ENCODE measurements at regions not wholly inside any gene's neighbourhood (a gene's known extent, or its start where the extent isn't known, plus 50 kb on each side); places are given as distances from the start of the nearest gene placed in this dataset.

DNA sequence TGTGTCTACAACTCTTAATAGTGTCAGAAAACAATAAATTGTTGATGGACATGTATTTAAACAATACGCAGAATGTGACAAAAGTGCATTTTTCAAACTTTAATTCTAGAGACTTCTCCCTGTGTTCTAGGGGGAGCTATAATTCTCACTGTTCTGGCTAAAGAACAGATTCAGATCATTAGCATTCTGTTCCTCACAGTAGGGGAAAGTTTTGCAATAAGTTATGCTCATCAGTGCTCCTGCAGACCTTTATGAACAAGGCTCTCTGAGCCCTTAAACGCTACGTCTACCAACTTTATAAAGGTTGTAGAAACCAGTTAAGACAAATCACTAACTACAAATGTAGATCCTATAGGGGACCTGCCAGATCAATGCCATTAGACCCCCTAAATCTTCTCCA, 444.2 kb downstream of the SQOR start:
- intact Hi-C loops (cut with micrococcal nuclease), result no loop called here
- Histone ChIP-seq H3K9ac (ENCODE audit: low read length) (no peak overlapping the region), H3K9me2 (ENCODE audit: insufficient read depth) (no peaks in the 10 kb centered on the region), H3K27ac (ENCODE audit: low read depth, low read length) (no peak overlapping the region), H4K20me1 (ENCODE audit: insufficient read depth) (no peaks in the 10 kb centered on the region), H3K4me1 (ENCODE audit: control insufficient read depth in 1 of 2, insufficient read depth in 2 of 2, low read length in 2 of 2) (no peaks in the 10 kb centered on the region), H3K4me3 (replicated peaks in 1 of 2; ENCODE audit: low read depth in 1 of 2, low read length in 2 of 2) (no peak overlapping the region), H3K79me2 (ENCODE audit: insufficient read depth, low read length) (no peaks in the 10 kb centered on the region), H3K4me2 (ENCODE audit: low read length) (no peak overlapping the region), H3K27me3 (ENCODE audit: insufficient read depth, low read length) (no peaks in the 10 kb centered on the region), H2AFZ (ENCODE audit: low read depth, low read length, poor library complexity, severe bottlenecking) (no peak overlapping the region), H3K9me3 (ENCODE audit: control insufficient read depth in 1 of 2, insufficient read depth in 1 of 2, low read depth in 1 of 2, low read length in 2 of 2) (peaks cover 0 to 9% of the 10 kb centered on the region in 2 experiments; a peak in 1 of 4 replicates), H3K36me3 (ENCODE audit: control insufficient read depth in 1 of 2, insufficient read depth in 2 of 2, low read length in 2 of 2) (no peaks in the 10 kb centered on the region)
- ChIA-PET RAD21 (ENCODE audit: low non-redundant PET in 1 of 2, low total read pairs in 2 of 2, uncharacterized antibody in 2 of 2, unreplicated experiment in 2 of 2) (no interaction called here), POLR2A (no interaction called here), CTCF (no interaction called here)
- no TSS peak for BruUV-seq (replicated peaks)
- no peak for TF ChIP-seq YY1 (IDR thresholded peaks at IDR 0.05; ENCODE audit: extremely low read depth, insufficient replicate concordance, low read depth, low read length)
- TF ChIP-seq, protein P1, sequence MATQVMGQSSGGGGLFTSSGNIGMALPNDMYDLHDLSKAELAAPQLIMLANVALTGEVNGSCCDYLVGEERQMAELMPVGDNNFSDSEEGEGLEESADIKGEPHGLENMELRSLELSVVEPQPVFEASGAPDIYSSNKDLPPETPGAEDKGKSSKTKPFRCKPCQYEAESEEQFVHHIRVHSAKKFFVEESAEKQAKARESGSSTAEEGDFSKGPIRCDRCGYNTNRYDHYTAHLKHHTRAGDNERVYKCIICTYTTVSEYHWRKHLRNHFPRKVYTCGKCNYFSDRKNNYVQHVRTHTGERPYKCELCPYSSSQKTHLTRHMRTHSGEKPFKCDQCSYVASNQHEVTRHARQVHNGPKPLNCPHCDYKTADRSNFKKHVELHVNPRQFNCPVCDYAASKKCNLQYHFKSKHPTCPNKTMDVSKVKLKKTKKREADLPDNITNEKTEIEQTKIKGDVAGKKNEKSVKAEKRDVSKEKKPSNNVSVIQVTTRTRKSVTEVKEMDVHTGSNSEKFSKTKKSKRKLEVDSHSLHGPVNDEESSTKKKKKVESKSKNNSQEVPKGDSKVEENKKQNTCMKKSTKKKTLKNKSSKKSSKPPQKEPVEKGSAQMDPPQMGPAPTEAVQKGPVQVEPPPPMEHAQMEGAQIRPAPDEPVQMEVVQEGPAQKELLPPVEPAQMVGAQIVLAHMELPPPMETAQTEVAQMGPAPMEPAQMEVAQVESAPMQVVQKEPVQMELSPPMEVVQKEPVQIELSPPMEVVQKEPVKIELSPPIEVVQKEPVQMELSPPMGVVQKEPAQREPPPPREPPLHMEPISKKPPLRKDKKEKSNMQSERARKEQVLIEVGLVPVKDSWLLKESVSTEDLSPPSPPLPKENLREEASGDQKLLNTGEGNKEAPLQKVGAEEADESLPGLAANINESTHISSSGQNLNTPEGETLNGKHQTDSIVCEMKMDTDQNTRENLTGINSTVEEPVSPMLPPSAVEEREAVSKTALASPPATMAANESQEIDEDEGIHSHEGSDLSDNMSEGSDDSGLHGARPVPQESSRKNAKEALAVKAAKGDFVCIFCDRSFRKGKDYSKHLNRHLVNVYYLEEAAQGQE (IDR thresholded peaks at IDR 0.05; ENCODE audit: low read depth), result no peak
- no peak for TF ChIP-seq EGR1 (IDR thresholded peaks at IDR 0.05; ENCODE audit: low read depth)
- TF ChIP-seq EZH2 (IDR thresholded peaks at IDR 0.05), result no peak
- TF ChIP-seq CBX3 (IDR thresholded peaks at IDR 0.05; ENCODE audit: low read depth), result no peak
- TF ChIP-seq ZNF274 (IDR thresholded peaks at IDR 0.05; ENCODE audit: low read depth, low read length), result no peak
- TF ChIP-seq EZH2phosphoT487 (IDR thresholded peaks at IDR 0.05; ENCODE audit: borderline replicate concordance), result no peak
- TF ChIP-seq POLR2AphosphoS5 (IDR thresholded peaks at IDR 0.05; ENCODE audit: low read depth, low read length), result no peak
- no peak for TF ChIP-seq MAX (IDR thresholded peaks at IDR 0.05)
- TF ChIP-seq, protein P2, sequence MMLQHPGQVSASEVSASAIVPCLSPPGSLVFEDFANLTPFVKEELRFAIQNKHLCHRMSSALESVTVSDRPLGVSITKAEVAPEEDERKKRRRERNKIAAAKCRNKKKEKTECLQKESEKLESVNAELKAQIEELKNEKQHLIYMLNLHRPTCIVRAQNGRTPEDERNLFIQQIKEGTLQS (IDR thresholded peaks at IDR 0.05), result no peak
- no peak for TF ChIP-seq RAD21 (IDR thresholded peaks at IDR 0.05; ENCODE audit: low read depth)
- no peak for TF ChIP-seq SRF (IDR thresholded peaks at IDR 0.05; ENCODE audit: low read depth)
- TF ChIP-seq SIN3A (IDR thresholded peaks at IDR 0.05; ENCODE audit: low read depth), result no peak
- no peak for TF ChIP-seq SP1 (IDR thresholded peaks at IDR 0.05; ENCODE audit: low read depth)
- no peak for TF ChIP-seq TCF7L2 (IDR thresholded peaks at IDR 0.05; ENCODE audit: borderline replicate concordance, extremely low read depth, insufficient read depth, insufficient read length)
- no peak for TF ChIP-seq JUND (IDR thresholded peaks at IDR 0.05)
- DNase-seq (ENCODE audit: low read depth, low spot score), result no peak
- ATAC-seq, result no peak

Data from HCT116 (cell line).